Activated CD4-positive, alpha-beta T cell treated with anti-CD3 and anti-CD28 coated beads for 48 hours (primary cell): ENCODE measurements at regions not wholly inside any gene's neighbourhood (a gene's known extent, or its start where the extent isn't known, plus 50 kb on each side); places are given as distances from the start of the nearest gene placed in this dataset.
A peak's percentile ranks its signal among the peaks of the same experiment; 100 is the strongest.
"Not testable (repeated sequence)": the region's sequence is repeated elsewhere in the genome, so short reads cannot be mapped to it uniquely, and the experiment has no call there.

ENCODE experiments used
- DNase-seq: peaks from one replicate; pipeline ENCODE4 v3.0.0-alpha.2; 2020

- no peak for DNase-seq
Measured at GRCh38 chr4:3365326-3365725, 72.5 kb downstream of the RGS12 start.

- DNase-seq, result no peak
Measured at GRCh38 chr4:3365871-3366842, 73.3 kb downstream of the RGS12 start.

GRCh38 chr4:3366893-3367775 lies 74.3 kb downstream of the RGS12 start:
- no peak for DNase-seq

- no peak for DNase-seq
Measured at GRCh38 chr4:3367866-3368265, 73.9 kb upstream of the HGFAC start.

- DNase-seq, result no peak
Measured at GRCh38 chr4:3368334-3368733, 73.4 kb upstream of the HGFAC start.

GRCh38 chr4:3368841-3369760 lies 72.7 kb upstream of the HGFAC start:
- no peak for DNase-seq

- DNase-seq, result peak; percentile 55
Measured at GRCh38 chr4:3369781-3370674, 71.7 kb upstream of the HGFAC start.

- DNase-seq, result no peak
Measured at GRCh38 chr4:3371033-3372001, 70.5 kb upstream of the HGFAC start.

GRCh38 chr4:3372264-3372932 lies 69.4 kb upstream of the HGFAC start:
- DNase-seq, result no peak

- DNase-seq, result no peak
Measured at GRCh38 chr4:3372933-3373465, 68.8 kb upstream of the HGFAC start.

GRCh38 chr4:3373468-3373867 lies 68.3 kb upstream of the HGFAC start:
- no peak for DNase-seq

GRCh38 chr4:3374011-3374645 lies 67.6 kb upstream of the HGFAC start:
- no peak for DNase-seq

- no peak for DNase-seq
Measured at GRCh38 chr4:3374667-3375066, 67.1 kb upstream of the HGFAC start.

GRCh38 chr4:3375688-3376087 lies 66.1 kb upstream of the HGFAC start:
- DNase-seq, result no peak

GRCh38 chr4:3376266-3376665 lies 65.5 kb upstream of the HGFAC start:
- no peak for DNase-seq

GRCh38 chr4:3377557-3377956 lies 64.2 kb upstream of the HGFAC start:
- DNase-seq, result no peak

- DNase-seq, result not testable (repeated sequence)
Measured at GRCh38 chr4:3380336-3380735, 61.4 kb upstream of the HGFAC start.

GRCh38 chr4:3381208-3381607 lies 60.6 kb upstream of the HGFAC start:
- not testable (repeated sequence) for DNase-seq

- DNase-seq, result no peak
Measured at GRCh38 chr4:3382251-3382650, 59.5 kb upstream of the HGFAC start.
